K562 (cell line): ENCODE measurements at regions not wholly inside any gene's neighbourhood (a gene's known extent, or its start where the extent isn't known, plus 50 kb on each side); places are given as distances from the start of the nearest gene placed in this dataset.

Source experiments
- BRCA1 ChIP-seq, 2 experiments: fragments of 450-650 bp in 1 of 2; sonication (generic) in 1 of 2; formaldehyde crosslinking in 1 of 2; IDR thresholded peaks; 2 replicates each; pipeline versions ENCODE4 v1.5.0 to v1.6.1; 2017 to 2020; ENCODE audit warnings: mild to moderate bottlenecking in 1 of 2, missing genetic modification reagents in 1 of 2
- ZNF609 ChIP-seq: sonication (generic); formaldehyde crosslinking; IDR thresholded peaks from 2 replicates; pipeline ENCODE4 v1.8.1; 2023; ENCODE audit warnings: missing genetic modification reagents, mild to moderate bottlenecking, borderline replicate concordance

GRCh38 chr20:40491009-40491590 is 197.9 kb downstream of the MAFB start:
- TF ChIP-seq ZNF609 (CRISPR knock-in tag): no peak
- no peak for TF ChIP-seq BRCA1 (IDR thresholded peaks at IDR 0.05)
- TF ChIP-seq BRCA1 (CRISPR knock-in tag; IDR thresholded peaks at IDR 0.05): no peak
